ENCODE measurements at regions not wholly inside any gene's neighbourhood (a gene's known extent, or its start where the extent isn't known, plus 50 kb on each side); places are given as distances from the start of the nearest gene placed in this dataset.
A peak's percentile ranks its signal among the peaks of the same experiment; 100 is the strongest.

DNA sequence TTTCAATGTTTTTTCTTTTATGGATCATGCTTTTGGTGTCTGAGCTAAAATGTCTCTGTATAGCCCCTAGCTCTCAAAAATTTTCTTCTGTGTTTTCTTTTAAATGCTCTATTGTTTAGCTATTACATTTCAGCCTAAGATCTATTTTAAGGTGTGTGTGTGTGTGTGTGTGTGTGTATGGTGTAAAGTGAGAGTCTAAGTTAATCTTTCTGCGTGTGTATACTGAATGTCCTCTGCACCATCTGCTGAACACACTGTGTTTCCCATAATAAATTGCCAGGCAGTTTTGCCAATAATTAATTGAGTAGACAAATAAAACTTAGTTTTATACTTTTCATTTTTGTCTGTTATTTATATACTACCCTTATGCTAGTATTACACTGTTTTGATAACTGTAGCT, 2096.3 kb upstream of the C9orf72 start:
- no peak overlapping the region for H3K4me3 Mint-ChIP-seq
- peaks cover 6% of the 10 kb centered on the region for H3K4me1 Mint-ChIP-seq
- H3K9me3 Mint-ChIP-seq: peaks cover 3% of the 10 kb centered on the region
- TF ChIP-seq, protein P1, sequence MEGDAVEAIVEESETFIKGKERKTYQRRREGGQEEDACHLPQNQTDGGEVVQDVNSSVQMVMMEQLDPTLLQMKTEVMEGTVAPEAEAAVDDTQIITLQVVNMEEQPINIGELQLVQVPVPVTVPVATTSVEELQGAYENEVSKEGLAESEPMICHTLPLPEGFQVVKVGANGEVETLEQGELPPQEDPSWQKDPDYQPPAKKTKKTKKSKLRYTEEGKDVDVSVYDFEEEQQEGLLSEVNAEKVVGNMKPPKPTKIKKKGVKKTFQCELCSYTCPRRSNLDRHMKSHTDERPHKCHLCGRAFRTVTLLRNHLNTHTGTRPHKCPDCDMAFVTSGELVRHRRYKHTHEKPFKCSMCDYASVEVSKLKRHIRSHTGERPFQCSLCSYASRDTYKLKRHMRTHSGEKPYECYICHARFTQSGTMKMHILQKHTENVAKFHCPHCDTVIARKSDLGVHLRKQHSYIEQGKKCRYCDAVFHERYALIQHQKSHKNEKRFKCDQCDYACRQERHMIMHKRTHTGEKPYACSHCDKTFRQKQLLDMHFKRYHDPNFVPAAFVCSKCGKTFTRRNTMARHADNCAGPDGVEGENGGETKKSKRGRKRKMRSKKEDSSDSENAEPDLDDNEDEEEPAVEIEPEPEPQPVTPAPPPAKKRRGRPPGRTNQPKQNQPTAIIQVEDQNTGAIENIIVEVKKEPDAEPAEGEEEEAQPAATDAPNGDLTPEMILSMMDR (IDR thresholded peaks at IDR 0.05; ENCODE audit: unreplicated experiment in 3 of 3): no peak
- no peak overlapping the region for H3K27ac Mint-ChIP-seq
- H3K27me3 Mint-ChIP-seq (ENCODE audit: low read depth): no peaks in the 10 kb centered on the region
- no peaks in the 10 kb centered on the region for H3K36me3 Mint-ChIP-seq (ENCODE audit: low read depth)

DNA sequence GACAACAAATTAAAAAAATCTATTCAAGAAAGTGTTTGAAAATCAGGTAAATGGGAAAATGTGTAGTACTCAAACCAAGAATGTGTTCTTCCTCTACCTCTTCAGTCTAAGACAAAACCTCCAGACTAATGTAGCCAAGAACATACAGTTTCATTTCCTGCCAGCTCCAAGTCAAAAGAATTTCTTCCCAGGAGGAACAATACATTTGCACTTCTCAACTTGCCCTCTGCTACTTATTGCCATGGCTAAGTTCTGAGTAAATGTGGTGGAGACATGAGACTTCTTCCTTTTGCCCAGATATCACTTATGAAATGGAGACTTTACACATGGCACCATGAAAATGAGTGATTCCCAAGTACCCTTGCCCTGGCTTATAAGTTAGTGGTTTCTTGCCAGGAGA, 2112.2 kb upstream of the C9orf72 start:
- Mint-ChIP-seq H3K9me3 (no peaks in the 10 kb centered on the region), H3K4me1 (no peaks in the 10 kb centered on the region), H3K4me3 (no peak overlapping the region), H3K27me3 (ENCODE audit: low read depth) (no peaks in the 10 kb centered on the region), H3K36me3 (ENCODE audit: low read depth) (no peaks in the 10 kb centered on the region), H3K27ac (no peak overlapping the region)
- TF ChIP-seq, protein P1 (IDR thresholded peaks at IDR 0.05; ENCODE audit: unreplicated experiment in 3 of 3): no peak

DNA sequence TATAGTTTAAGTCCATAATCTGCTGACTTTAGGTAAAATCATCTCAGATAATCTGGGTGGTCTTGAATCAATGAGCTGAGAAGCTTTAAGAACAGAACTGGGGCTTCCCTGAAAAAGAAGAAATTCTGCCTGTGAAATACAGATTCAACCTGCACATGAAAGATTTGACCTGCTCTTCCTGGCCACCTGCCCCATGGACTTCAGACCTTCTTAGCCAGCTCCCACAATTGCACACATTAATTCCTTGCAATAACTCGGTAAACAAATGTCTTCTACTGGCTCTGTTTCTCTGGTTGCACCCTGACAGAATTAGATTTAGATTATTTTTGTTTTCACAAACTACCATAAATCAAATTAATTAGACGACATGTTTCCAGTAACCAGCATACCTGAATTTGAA, 2117.9 kb upstream of the C9orf72 start:
- TF ChIP-seq, protein P1 (IDR thresholded peaks at IDR 0.05; ENCODE audit: unreplicated experiment in 3 of 3): no peak
- Mint-ChIP-seq H3K4me1 (no peaks in the 10 kb centered on the region), H3K4me3 (no peak overlapping the region), H3K27ac (no peak overlapping the region), H3K27me3 (ENCODE audit: low read depth) (no peaks in the 10 kb centered on the region), H3K9me3 (peaks cover 4% of the 10 kb centered on the region), H3K36me3 (ENCODE audit: low read depth) (no peaks in the 10 kb centered on the region)

- Mint-ChIP-seq H3K27ac (no peak overlapping the region), H3K36me3 (ENCODE audit: low read depth) (no peaks in the 10 kb centered on the region), H3K9me3 (peaks cover 4% of the 10 kb centered on the region), H3K4me1 (no peaks in the 10 kb centered on the region), H3K4me3 (no peak overlapping the region), H3K27me3 (ENCODE audit: low read depth) (no peaks in the 10 kb centered on the region)
- TF ChIP-seq, protein P1 (IDR thresholded peaks at IDR 0.05; ENCODE audit: unreplicated experiment in 3 of 3): peak in 2 of 3 experiments; percentile 8 to 29
Measured at GRCh38 chr9:29691758-29692407, 2118.6 kb upstream of the C9orf72 start.

DNA sequence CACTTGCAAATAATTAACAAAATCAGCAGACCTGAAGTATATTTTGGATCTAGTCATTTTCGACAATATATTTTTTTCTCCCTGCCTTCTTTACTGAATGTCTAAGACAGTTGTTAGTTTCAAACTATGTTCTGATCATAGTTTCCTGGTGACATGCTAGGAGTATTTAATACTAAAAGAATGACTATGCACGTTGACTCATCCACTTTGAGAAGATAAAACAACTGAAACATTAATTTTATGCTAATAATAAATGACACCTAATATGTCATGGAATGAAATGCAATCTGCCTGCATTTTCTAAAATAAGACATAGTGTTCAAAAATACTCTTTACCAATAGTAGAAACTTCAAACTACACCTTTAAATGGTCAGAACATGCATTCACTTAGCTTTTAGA, 2123.7 kb upstream of the C9orf72 start:
- no peak overlapping the region for H3K4me3 Mint-ChIP-seq
- no peaks in the 10 kb centered on the region for H3K27me3 Mint-ChIP-seq (ENCODE audit: low read depth)
- H3K9me3 Mint-ChIP-seq: peaks cover 4% of the 10 kb centered on the region
- no peaks in the 10 kb centered on the region for H3K4me1 Mint-ChIP-seq
- TF ChIP-seq, protein P1 (IDR thresholded peaks at IDR 0.05; ENCODE audit: unreplicated experiment in 3 of 3): no peak
- no peaks in the 10 kb centered on the region for H3K36me3 Mint-ChIP-seq (ENCODE audit: low read depth)
- no peak overlapping the region for H3K27ac Mint-ChIP-seq

DNA sequence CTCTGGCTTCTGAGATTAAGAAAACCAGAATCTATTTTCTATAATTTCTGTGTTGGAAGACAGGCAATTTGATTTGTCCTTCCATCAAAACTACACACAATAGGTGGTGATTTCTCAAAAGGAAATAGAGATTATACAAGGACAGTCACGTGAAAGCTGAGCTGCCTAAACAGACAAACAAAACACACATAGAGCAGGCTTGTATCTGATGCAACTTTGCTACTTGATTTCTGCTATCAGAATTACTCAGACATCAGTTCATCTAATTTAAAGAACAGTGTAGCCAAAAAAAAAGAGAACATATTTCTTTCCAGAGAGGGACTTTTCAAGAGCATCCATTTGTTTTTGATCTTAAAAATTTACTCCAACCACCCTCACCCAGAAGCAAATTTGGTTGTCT, 2128.3 kb upstream of the C9orf72 start:
- no peaks in the 10 kb centered on the region for H3K27me3 Mint-ChIP-seq (ENCODE audit: low read depth)
- H3K4me3 Mint-ChIP-seq: no peak overlapping the region
- TF ChIP-seq, protein P1 (IDR thresholded peaks at IDR 0.05; ENCODE audit: unreplicated experiment in 3 of 3): no peak
- H3K27ac Mint-ChIP-seq: no peak overlapping the region
- H3K4me1 Mint-ChIP-seq: no peaks in the 10 kb centered on the region
- H3K36me3 Mint-ChIP-seq (ENCODE audit: low read depth): no peaks in the 10 kb centered on the region
- no peaks in the 10 kb centered on the region for H3K9me3 Mint-ChIP-seq
